ENCODE measurements at regions not wholly inside any gene's neighbourhood (a gene's known extent, or its start where the extent isn't known, plus 50 kb on each side); places are given as distances from the start of the nearest gene placed in this dataset.
"Not testable (repeated sequence)": the region's sequence is repeated elsewhere in the genome, so short reads cannot be mapped to it uniquely, and the experiment has no call there.

- DNase-seq (ENCODE audit: low read depth): no peak
Observed at GRCh38 chr12:90209029-90209428, 500.4 kb upstream of the ATP2B1 start.

- DNase-seq (ENCODE audit: low read depth): not testable (repeated sequence)
Observed at GRCh38 chr12:90208379-90208778, 499.7 kb upstream of the ATP2B1 start.

GRCh38 chr12:90207799-90208198, 499.2 kb upstream of the ATP2B1 start:
- DNase-seq (ENCODE audit: low read depth): no peak

GRCh38 chr12:90205165-90205564, 496.5 kb upstream of the ATP2B1 start:
- DNase-seq (ENCODE audit: low read depth): no peak

GRCh38 chr12:90203556-90203955, 494.9 kb upstream of the ATP2B1 start:
- DNase-seq (ENCODE audit: low read depth): no peak

- no peak for DNase-seq (ENCODE audit: low read depth)
Observed at GRCh38 chr12:90199006-90199405, 490.4 kb upstream of the ATP2B1 start.

- no peak for DNase-seq (ENCODE audit: low read depth)
Observed at GRCh38 chr12:90193500-90193899, 484.9 kb upstream of the ATP2B1 start.

- no peak for DNase-seq (ENCODE audit: low read depth)
Observed at GRCh38 chr12:90188857-90189256, 480.2 kb upstream of the ATP2B1 start.

- DNase-seq (ENCODE audit: low read depth): no peak
Observed at GRCh38 chr12:90183201-90183600, 474.6 kb upstream of the ATP2B1 start.

GRCh38 chr12:90181216-90181615, 472.6 kb upstream of the ATP2B1 start:
- DNase-seq (ENCODE audit: low read depth): no peak

GRCh38 chr12:90174956-90175355, 466.3 kb upstream of the ATP2B1 start:
- DNase-seq (ENCODE audit: low read depth): no peak

GRCh38 chr12:90174198-90174510, 465.5 kb upstream of the ATP2B1 start:
- DNase-seq (ENCODE audit: low read depth): peak; percentile 17

GRCh38 chr12:90173499-90174197, 465.0 kb upstream of the ATP2B1 start:
- no peak for DNase-seq (ENCODE audit: low read depth)

- no peak for DNase-seq (ENCODE audit: low read depth)
Observed at GRCh38 chr12:90172524-90172923, 463.9 kb upstream of the ATP2B1 start.

GRCh38 chr12:90170740-90171139, 462.1 kb upstream of the ATP2B1 start:
- no peak for DNase-seq (ENCODE audit: low read depth)

- no peak for DNase-seq (ENCODE audit: low read depth)
Observed at GRCh38 chr12:90167518-90168208, 459.0 kb upstream of the ATP2B1 start.

GRCh38 chr12:90166671-90167070, 458.0 kb upstream of the ATP2B1 start:
- DNase-seq (ENCODE audit: low read depth): no peak

GRCh38 chr12:90166012-90166411, 457.4 kb upstream of the ATP2B1 start:
- DNase-seq (ENCODE audit: low read depth): no peak

- no peak for DNase-seq (ENCODE audit: low read depth)
Observed at GRCh38 chr12:90163975-90164374, 455.3 kb upstream of the ATP2B1 start.

GRCh38 chr12:90153827-90154226, 445.2 kb upstream of the ATP2B1 start:
- DNase-seq (ENCODE audit: low read depth): no peak

- no peak for DNase-seq (ENCODE audit: low read depth)
Observed at GRCh38 chr12:90152897-90153624, 444.4 kb upstream of the ATP2B1 start.

GRCh38 chr12:90151491-90152015, 442.9 kb upstream of the ATP2B1 start:
- no peak for DNase-seq (ENCODE audit: low read depth)

- DNase-seq (ENCODE audit: low read depth): no peak
Observed at GRCh38 chr12:90149453-90149852, 440.8 kb upstream of the ATP2B1 start.

All from non-pigmented ciliary epithelial cell (primary cell).